Endothelial cell of umbilical vein (primary cell): ENCODE measurements at regions not wholly inside any gene's neighbourhood (a gene's known extent, or its start where the extent isn't known, plus 50 kb on each side); places are given as distances from the start of the nearest gene placed in this dataset.

ENCODE experiments used
- BruUV-seq: library from RNA; stranded (reverse); fragments of 400-500 nt; replicated peaks from 2 replicates; lab custom pipeline; 2021; lab: Mats Ljungman, UMichigan
- CTCF ChIA-PET: fragments of 300-600, 350-600 bp; sonication (Branson Sonifier 250); formaldehyde crosslinking; loops from one replicate; lab custom pipeline; 2021; ENCODE audit warnings: antibody characterized with exemption, inconsistent platforms; lab: Charles Lee
- POLR2A ChIA-PET: fragments of 300-600, 350-600 bp; sonication (Branson Sonifier 250); formaldehyde crosslinking; loops from one replicate; lab custom pipeline; 2021; ENCODE audit warnings: antibody characterized with exemption, inconsistent platforms; lab: Charles Lee
- DNase-seq: peaks from one replicate; pipeline ENCODE4 v3.0.0-alpha.2; 2011; ENCODE audit warnings: low read depth, low spot score
- FAIRE-seq: peaks from 2 replicates; lab custom pipeline; 2011; peaks lifted over from hg19 to GRCh38; lab: Jason Lieb, UNC
- H2AFZ ChIP-seq: 2 replicates; pipeline ENCODE4 v1.6.0; 2012; ENCODE audit warnings: low read depth, low read length, control low read depth, inconsistent platforms
- H3K27ac ChIP-seq: 2 replicates; pipeline ENCODE4 v1.5.1; 2011; ENCODE audit warnings: low read depth, mild to moderate bottlenecking, control low read depth, low read length, moderate library complexity; ENCODE audit not compliant: insufficient read depth
- H3K27me3 ChIP-seq, 2 experiments: 2 replicates each; pipeline versions ENCODE4 v1.6.0 to v1.6.1; 2011; ENCODE audit warnings: low read length in 2 of 2, mixed read lengths in 1 of 2; ENCODE audit not compliant: control insufficient read depth in 2 of 2, insufficient read depth in 2 of 2
- H3K36me3 ChIP-seq, 2 experiments: 2 replicates in 1 of 2; 3 replicates in 1 of 2; pipeline ENCODE4 v1.5.1; 2011; ENCODE audit warnings: low read length in 2 of 2, mild to moderate bottlenecking in 1 of 2, moderate library complexity in 1 of 2; ENCODE audit not compliant: control insufficient read depth in 2 of 2, insufficient read depth in 2 of 2; ENCODE audit errors: extremely low read depth in 1 of 2
- H3K4me1 ChIP-seq: 3 replicates; pipeline ENCODE4 v1.5.1; 2011; ENCODE audit warnings: mild to moderate bottlenecking, low read length; ENCODE audit not compliant: control insufficient read depth, insufficient read depth; ENCODE audit errors: extremely low read depth
- H3K4me2 ChIP-seq: 2 replicates; pipeline ENCODE4 v1.6.1; 2011; ENCODE audit warnings: low read length, control low read depth, mixed read lengths; ENCODE audit not compliant: insufficient read depth
- H3K4me3 ChIP-seq, 3 experiments: fragments of 200-600 bp in 1 of 3; sonication (generic), shearing (Covaris generic) in 1 of 3; replicated peaks in 1 of 3; 2 replicates each; pipeline ENCODE4 v1.5.1; 2011 to 2016; ENCODE audit warnings: control low read depth in 3 of 3, low read length in 3 of 3, mild to moderate bottlenecking in 2 of 3, inconsistent platforms in 1 of 3, low read depth in 1 of 3, moderate library complexity in 1 of 3; ENCODE audit not compliant: insufficient read depth in 1 of 3
- H3K79me2 ChIP-seq: 2 replicates; pipeline ENCODE4 v1.6.0; 2012; ENCODE audit warnings: low read length, inconsistent platforms; ENCODE audit not compliant: control insufficient read depth, insufficient read depth
- H3K9ac ChIP-seq: replicated peaks from 2 replicates; pipeline ENCODE3; 2011; ENCODE audit warnings: low read length, control low read depth; ENCODE audit not compliant: insufficient read depth; ENCODE audit errors: extremely low read depth
- H3K9me1 ChIP-seq: replicated peaks from 3 replicates; pipeline ENCODE4 v1.6.0; 2011; ENCODE audit warnings: mild to moderate bottlenecking, low read length; ENCODE audit not compliant: control insufficient read depth, insufficient read depth; ENCODE audit errors: extremely low read depth
- H3K9me3 ChIP-seq: replicated peaks from 2 replicates; pipeline ENCODE4 v1.5.1; 2012; ENCODE audit warnings: low read length, inconsistent platforms; ENCODE audit not compliant: control insufficient read depth, insufficient read depth
- H4K20me1 ChIP-seq: replicated peaks from 2 replicates; pipeline ENCODE3; 2011; ENCODE audit warnings: mild to moderate bottlenecking, low read length; ENCODE audit not compliant: control insufficient read depth, insufficient read depth; ENCODE audit errors: extremely low read depth
- CTCF ChIP-seq, 2 donors: IDR thresholded peaks; 1 replicate in 1 of 2; 2 replicates in 1 of 2; pipeline ENCODE4 v1.5.1; 2011; ENCODE audit warnings: low read length in 2 of 2, mild to moderate bottlenecking in 2 of 2, moderate library complexity in 2 of 2, control low read depth in 1 of 2, inconsistent platforms in 1 of 2, low read depth in 1 of 2; ENCODE audit not compliant: insufficient read depth in 1 of 2; ENCODE audit errors: extremely low read depth in 1 of 2
- EZH2 ChIP-seq: IDR thresholded peaks from 2 replicates; pipeline ENCODE4 v1.6.1; 2012; ENCODE audit warnings: borderline replicate concordance, low read depth, mild to moderate bottlenecking, moderate library complexity, low read length, inconsistent platforms; ENCODE audit not compliant: severe bottlenecking
- FOS ChIP-seq: IDR thresholded peaks from 2 replicates; pipeline ENCODE4 v1.6.1; 2011; ENCODE audit warnings: mild to moderate bottlenecking, low read length, moderate library complexity, borderline replicate concordance; ENCODE audit not compliant: insufficient read depth
- GATA2 ChIP-seq: IDR thresholded peaks from 2 replicates; pipeline ENCODE4 v1.7.0; 2011; ENCODE audit warnings: low read depth, mild to moderate bottlenecking, moderate library complexity, mixed read lengths, low read length; ENCODE audit not compliant: insufficient read length, insufficient read depth
- JUN ChIP-seq: IDR thresholded peaks from 2 replicates; pipeline ENCODE4 v1.6.1; 2011; ENCODE audit warnings: borderline replicate concordance, low read depth; ENCODE audit not compliant: insufficient read length, insufficient read depth
- MAX ChIP-seq: IDR thresholded peaks from 2 replicates; pipeline ENCODE4 v1.6.1; 2011; ENCODE audit not compliant: insufficient read depth, insufficient read length
- MYC ChIP-seq: IDR thresholded peaks from one replicate; pipeline ENCODE4 v1.6.1; 2011; ENCODE audit warnings: mild to moderate bottlenecking, low read depth, low read length
- POLR2A ChIP-seq: IDR thresholded peaks from 2 replicates; pipeline ENCODE4 v1.6.1; 2012; ENCODE audit warnings: low read depth, mild to moderate bottlenecking, control low read depth, low read length
- POLR2AphosphoS5 ChIP-seq: IDR thresholded peaks from 2 replicates; pipeline ENCODE4 v1.6.1; 2012; ENCODE audit warnings: low read depth, mild to moderate bottlenecking, control low read depth, low read length, moderate library complexity; ENCODE audit not compliant: insufficient read depth
- dilution Hi-C: fragments of 300-500 bp; cut with MboI; formaldehyde crosslinking; loops from one replicate; pipeline ENCODE4 v1.15.0; 2019; ENCODE audit warnings: low sequenced_read_pairs; ENCODE audit not compliant: extremely low pct_ligation_motif_present
- intact Hi-C: fragments of 100-400 bp; cut with micrococcal nuclease; formaldehyde crosslinking; loops from one replicate; pipeline ENCODE4 v1.10.0; 2022

- CTCF ChIA-PET, result interaction anchor here (0.5 to 2.0 kb wide), 4 partner anchors 11 to 118 kb away, joined by 3 to 4 read pairs (median 3); no protein-coding TSS in a partner anchor
- Histone ChIP-seq H3K9ac (no peak overlapping the region), H3K36me3 (no peaks in the 10 kb centered on the region), H3K4me3 (no peak overlapping the region), H3K79me2 (no peaks in the 10 kb centered on the region), H3K4me1 (peaks cover 8% of the 10 kb centered on the region), H3K27me3 (no peaks in the 10 kb centered on the region), H3K27ac (no peak overlapping the region), H4K20me1 (no peaks in the 10 kb centered on the region), H2AFZ (no peak overlapping the region), H3K4me2 (no peak overlapping the region), H3K9me1 (no peaks in the 10 kb centered on the region), H3K9me3 (no peaks in the 10 kb centered on the region)
- FAIRE-seq (no peak), DNase-seq (no peak)
- TF ChIP-seq FOS (no peak), POLR2A (no peak), EZH2 (no peak), GATA2 (no peak), CTCF (IDR thresholded peaks at IDR 0.05; ENCODE audit: extremely low read depth in 1 of 2, insufficient read depth in 1 of 2, low read depth in 1 of 2, low read length in 2 of 2) (no peak), MAX (no peak), JUN (no peak), POLR2AphosphoS5 (no peak), MYC (no peak)
- no TSS peak for BruUV-seq
- POLR2A ChIA-PET, result no interaction called here
- intact Hi-C loops, result no loop called here
- dilution Hi-C loops, result no loop called here
Measured at GRCh38 chr7:77473229-77474005, 57.3 kb upstream of the GSAP start.
